Astrocyte (in vitro differentiated cells and primary cell): ENCODE measurements at regions not wholly inside any gene's neighbourhood (a gene's known extent, or its start where the extent isn't known, plus 50 kb on each side); places are given as distances from the start of the nearest gene placed in this dataset.

Experiments used
- DNase-seq: peaks from one replicate; pipeline ENCODE4 v3.0.0-alpha.2; 2010; ENCODE audit warnings: low read depth
- FAIRE-seq: peaks from 2 replicates; lab custom pipeline; 2011; peaks lifted over from hg19 to GRCh38; lab: Jason Lieb, UNC
- H2AFZ ChIP-seq: 2 replicates; pipeline ENCODE4 v1.6.0; 2012; ENCODE audit warnings: low read depth, low read length, inconsistent platforms
- H3K27ac ChIP-seq: 2 replicates; pipeline ENCODE4 v1.5.1; 2011; ENCODE audit warnings: low read depth, low read length, inconsistent platforms
- H3K27me3 ChIP-seq: 2 replicates; pipeline ENCODE4 v1.6.0; 2011; ENCODE audit warnings: low read length, inconsistent platforms; ENCODE audit not compliant: insufficient read depth
- H3K36me3 ChIP-seq: 2 replicates; pipeline ENCODE4 v1.5.1; 2011; ENCODE audit warnings: low read length, inconsistent platforms; ENCODE audit not compliant: insufficient read depth
- H3K4me1 ChIP-seq: 2 replicates; pipeline ENCODE4 v1.5.1; 2011; ENCODE audit warnings: low read length, inconsistent platforms; ENCODE audit not compliant: insufficient read depth
- H3K4me2 ChIP-seq: 2 replicates; pipeline ENCODE4 v1.6.0; 2012; ENCODE audit warnings: low read length, inconsistent platforms
- H3K4me3 ChIP-seq: 2 replicates; pipeline ENCODE4 v1.5.1; 2011; ENCODE audit warnings: low read depth, mild to moderate bottlenecking, low read length, inconsistent platforms; ENCODE audit not compliant: insufficient read depth
- H3K79me2 ChIP-seq: 2 replicates; pipeline ENCODE4 v1.6.0; 2012; ENCODE audit warnings: mild to moderate bottlenecking, low read length, inconsistent platforms; ENCODE audit not compliant: insufficient read depth
- H3K9ac ChIP-seq: 2 replicates; pipeline ENCODE4 v1.6.0; 2012; ENCODE audit warnings: mild to moderate bottlenecking, low read length, inconsistent platforms
- H3K9me3 ChIP-seq: 2 replicates; pipeline ENCODE4 v1.5.1; 2012; ENCODE audit warnings: low read depth, mild to moderate bottlenecking, low read length, inconsistent platforms; ENCODE audit not compliant: insufficient read depth
- H4K20me1 ChIP-seq: 2 replicates; pipeline ENCODE4 v1.6.0; 2012; ENCODE audit warnings: low read length, inconsistent platforms; ENCODE audit not compliant: insufficient read depth
- H3K27ac Mint-ChIP-seq: one replicate; pipeline ENCODE4 v1.8.0; 2021; ENCODE audit warnings: mild to moderate bottlenecking, mixed read lengths; ENCODE audit not compliant: unreplicated experiment
- H3K27me3 Mint-ChIP-seq: one replicate; pipeline ENCODE4 v1.8.0; 2021; ENCODE audit warnings: low read depth, mixed read lengths; ENCODE audit not compliant: unreplicated experiment
- H3K36me3 Mint-ChIP-seq: one replicate; pipeline ENCODE4 v1.8.0; 2021; ENCODE audit warnings: low read depth, mixed read lengths; ENCODE audit not compliant: unreplicated experiment
- H3K4me1 Mint-ChIP-seq: one replicate; pipeline ENCODE4 v1.8.0; 2021; ENCODE audit warnings: low read depth, mixed read lengths; ENCODE audit not compliant: unreplicated experiment
- H3K4me3 Mint-ChIP-seq: one replicate; pipeline ENCODE4 v1.8.0; 2021; ENCODE audit warnings: mild to moderate bottlenecking, moderate library complexity, mixed read lengths; ENCODE audit not compliant: unreplicated experiment
- H3K9me3 Mint-ChIP-seq: one replicate; pipeline ENCODE4 v1.8.0; 2021; ENCODE audit warnings: mild to moderate bottlenecking, mixed read lengths; ENCODE audit not compliant: unreplicated experiment
- EZH2 ChIP-seq: IDR thresholded peaks from 2 replicates; pipeline ENCODE4 v1.6.1; 2012; ENCODE audit warnings: mild to moderate bottlenecking, low read length, inconsistent platforms; ENCODE audit not compliant: insufficient read depth
- TF ChIP-seq, protein P1 (sequence below): IDR thresholded peaks from 2 replicates; pipeline ENCODE4 v1.5.1; 2011; ENCODE audit warnings: low read depth, mild to moderate bottlenecking, inconsistent platforms, low read length, moderate library complexity; ENCODE audit not compliant: insufficient read depth

DNA sequence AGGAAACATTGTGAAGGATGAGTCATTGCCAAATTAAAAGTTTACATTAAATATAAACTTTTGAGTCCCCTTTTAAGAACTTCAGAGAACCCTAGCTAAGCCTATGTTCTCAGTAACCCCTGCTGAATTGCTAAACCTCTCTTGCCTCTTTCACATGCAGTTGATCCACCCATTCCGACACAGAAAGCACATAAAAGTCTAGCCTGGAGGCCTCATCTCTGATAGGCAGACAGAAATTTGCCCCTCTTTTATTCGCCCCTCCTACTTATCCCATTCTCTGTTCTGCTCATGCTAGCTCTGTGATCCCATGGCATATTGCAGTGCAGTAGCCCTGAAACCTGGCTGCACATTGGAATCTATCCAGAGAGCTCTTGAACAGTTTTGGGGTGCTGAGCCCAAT, 58.2 kb upstream of the PDE3B start:
- Histone ChIP-seq H4K20me1 (no peaks in the 10 kb centered on the region), H2AFZ (no peak overlapping the region), H3K36me3 (no peaks in the 10 kb centered on the region), H3K4me1 (no peaks in the 10 kb centered on the region), H3K9me3 (no peaks in the 10 kb centered on the region), H3K4me3 (no peak overlapping the region), H3K4me2 (no peak overlapping the region), H3K27ac (no peak overlapping the region), H3K79me2 (no peaks in the 10 kb centered on the region), H3K9ac (no peak overlapping the region), H3K27me3 (no peaks in the 10 kb centered on the region)
- no peak overlapping the region for H3K27ac Mint-ChIP-seq
- H3K4me3 Mint-ChIP-seq = no peak overlapping the region
- no peaks in the 10 kb centered on the region for H3K9me3 Mint-ChIP-seq
- H3K36me3 Mint-ChIP-seq = peaks cover under 1% of the 10 kb centered on the region
- peaks cover 2% of the 10 kb centered on the region for H3K27me3 Mint-ChIP-seq
- TF ChIP-seq, protein P1, sequence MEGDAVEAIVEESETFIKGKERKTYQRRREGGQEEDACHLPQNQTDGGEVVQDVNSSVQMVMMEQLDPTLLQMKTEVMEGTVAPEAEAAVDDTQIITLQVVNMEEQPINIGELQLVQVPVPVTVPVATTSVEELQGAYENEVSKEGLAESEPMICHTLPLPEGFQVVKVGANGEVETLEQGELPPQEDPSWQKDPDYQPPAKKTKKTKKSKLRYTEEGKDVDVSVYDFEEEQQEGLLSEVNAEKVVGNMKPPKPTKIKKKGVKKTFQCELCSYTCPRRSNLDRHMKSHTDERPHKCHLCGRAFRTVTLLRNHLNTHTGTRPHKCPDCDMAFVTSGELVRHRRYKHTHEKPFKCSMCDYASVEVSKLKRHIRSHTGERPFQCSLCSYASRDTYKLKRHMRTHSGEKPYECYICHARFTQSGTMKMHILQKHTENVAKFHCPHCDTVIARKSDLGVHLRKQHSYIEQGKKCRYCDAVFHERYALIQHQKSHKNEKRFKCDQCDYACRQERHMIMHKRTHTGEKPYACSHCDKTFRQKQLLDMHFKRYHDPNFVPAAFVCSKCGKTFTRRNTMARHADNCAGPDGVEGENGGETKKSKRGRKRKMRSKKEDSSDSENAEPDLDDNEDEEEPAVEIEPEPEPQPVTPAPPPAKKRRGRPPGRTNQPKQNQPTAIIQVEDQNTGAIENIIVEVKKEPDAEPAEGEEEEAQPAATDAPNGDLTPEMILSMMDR = no peak
- FAIRE-seq (no peak), DNase-seq (no peak)
- H3K4me1 Mint-ChIP-seq = no peaks in the 10 kb centered on the region

DNA sequence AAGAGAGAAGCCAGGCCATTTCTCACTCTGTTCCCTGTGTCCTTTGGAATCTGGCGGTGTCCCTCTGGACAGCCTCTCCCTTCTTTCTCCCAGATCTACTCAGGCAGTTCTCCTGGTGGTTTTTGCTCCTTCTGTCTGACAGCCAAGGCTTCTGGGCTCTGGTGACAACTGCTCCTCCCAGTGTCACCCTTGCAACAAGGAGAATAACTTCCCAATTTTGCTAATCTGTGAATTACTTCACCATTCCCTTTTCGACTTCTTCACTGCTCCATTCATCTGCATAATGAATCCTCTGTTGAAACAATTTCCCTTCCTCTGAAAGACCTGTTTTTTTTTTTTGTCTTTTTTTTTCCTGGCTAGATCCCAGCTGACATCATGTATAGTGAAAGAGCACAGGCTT, 56.3 kb upstream of the PDE3B start:
- Histone ChIP-seq H3K27me3 (no peaks in the 10 kb centered on the region), H2AFZ (no peak overlapping the region), H3K4me1 (no peaks in the 10 kb centered on the region), H3K9me3 (no peaks in the 10 kb centered on the region), H3K9ac (no peak overlapping the region), H3K36me3 (no peaks in the 10 kb centered on the region), H3K4me2 (no peak overlapping the region), H3K4me3 (no peak overlapping the region), H3K79me2 (no peaks in the 10 kb centered on the region), H3K27ac (no peak overlapping the region), H4K20me1 (no peaks in the 10 kb centered on the region)
- Mint-ChIP-seq H3K4me3 (no peak overlapping the region), H3K36me3 (peaks cover 7% of the 10 kb centered on the region), H3K9me3 (peaks cover 1% of the 10 kb centered on the region), H3K27ac (no peak overlapping the region), H3K4me1 (no peaks in the 10 kb centered on the region), H3K27me3 (peaks cover 2% of the 10 kb centered on the region)
- TF ChIP-seq, protein P1 = no peak
- TF ChIP-seq EZH2 = no peak
- no peak for DNase-seq
- FAIRE-seq = no peak

DNA sequence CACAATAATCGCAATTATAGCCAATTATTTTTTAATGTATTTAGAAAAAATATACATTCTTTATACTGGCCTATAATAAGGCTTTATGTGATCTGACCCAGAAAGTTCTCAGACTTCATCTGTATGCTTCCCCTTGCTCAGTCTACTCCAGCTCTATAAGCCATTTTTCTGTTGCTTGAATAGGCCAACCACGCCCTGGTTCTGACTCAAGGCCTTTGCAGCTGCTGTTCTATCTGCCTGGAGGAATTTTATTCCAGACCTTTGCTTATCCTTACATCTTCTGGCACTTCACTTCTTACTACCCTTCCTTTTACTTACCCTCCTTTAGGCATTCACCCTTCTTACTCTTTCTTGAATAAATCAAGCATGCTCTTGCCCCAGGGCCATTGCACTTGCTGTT, 54.9 kb upstream of the PDE3B start:
- H3K4me1 ChIP-seq = no peaks in the 10 kb centered on the region
- Mint-ChIP-seq H3K4me1 (no peaks in the 10 kb centered on the region), H3K27me3 (peaks cover 2% of the 10 kb centered on the region), H3K4me3 (no peak overlapping the region), H3K9me3 (peaks cover 1% of the 10 kb centered on the region), H3K27ac (no peak overlapping the region), H3K36me3 (peaks cover 7% of the 10 kb centered on the region)
- H3K9ac ChIP-seq = no peak overlapping the region
- no peak overlapping the region for H3K27ac ChIP-seq
- H3K4me2 ChIP-seq = no peak overlapping the region
- no peak overlapping the region for H3K4me3 ChIP-seq
- no peak for TF ChIP-seq EZH2
- TF ChIP-seq, protein P1 = no peak
- H2AFZ ChIP-seq = no peak overlapping the region
- H3K79me2 ChIP-seq = no peaks in the 10 kb centered on the region
- FAIRE-seq (no peak), DNase-seq (no peak)
- H4K20me1 ChIP-seq = no peaks in the 10 kb centered on the region
- no peaks in the 10 kb centered on the region for H3K9me3 ChIP-seq
- H3K27me3 ChIP-seq = no peaks in the 10 kb centered on the region
- H3K36me3 ChIP-seq = no peaks in the 10 kb centered on the region
